SK-N-SH (cell line): ENCODE measurements at regions not wholly inside any gene's neighbourhood (a gene's known extent, or its start where the extent isn't known, plus 50 kb on each side); places are given as distances from the start of the nearest gene placed in this dataset.

Source experiments
- CTCF ChIA-PET: fragments of 300-600, 350-600 bp; formaldehyde crosslinking; extraction: SDS; loops from one replicate; lab custom pipeline; 2021; lab: Yijun Ruan, JAX
- POLR2A ChIA-PET: fragments of 350-600 bp; sonication (Branson Sonifier 250); formaldehyde crosslinking; extraction: SDS; loops from one replicate; lab custom pipeline; 2020; ENCODE audit warnings: antibody characterized with exemption, inconsistent platforms; lab: Yijun Ruan, JAX
- DNase-seq: peaks from one replicate; pipeline ENCODE4 v3.0.0; 2012
- H2AFZ ChIP-seq: fragments of 200-600 bp; sonication (generic); 2 replicates; pipeline ENCODE4 v1.8.1; 2016; ENCODE audit warnings: antibody characterized with exemption, mild to moderate bottlenecking, low read depth
- H3F3A ChIP-seq: fragments of 200-600 bp; sonication (generic); replicated peaks from 2 replicates; pipeline ENCODE3; 2016; ENCODE audit warnings: antibody characterized with exemption, mild to moderate bottlenecking; ENCODE audit not compliant: insufficient read depth
- H3K27ac ChIP-seq, 2 experiments: fragments of 200-500 bp in 1 of 2; fragments of 200-600 bp in 1 of 2; sonication (Bioruptor generic) in 1 of 2; sonication (generic), shearing (Covaris generic) in 1 of 2; 2 replicates each; pipeline versions ENCODE4 v1.5.1 to v1.6.1; 2014 to 2016; ENCODE audit warnings: low read depth in 2 of 2, inconsistent platforms in 1 of 2, low read length in 1 of 2, mild to moderate bottlenecking in 1 of 2, mixed read lengths in 1 of 2
- H3K27me3 ChIP-seq: fragments of 200-600 bp; sonication (generic), shearing (Covaris generic); 2 replicates; pipeline ENCODE4 v1.6.1; 2016; ENCODE audit warnings: mixed run types; ENCODE audit not compliant: insufficient read depth
- H3K36me3 ChIP-seq, 2 experiments: fragments of 200-500 bp in 1 of 2; fragments of 200-600 bp in 1 of 2; sonication (Bioruptor generic) in 1 of 2; sonication (generic) in 1 of 2; replicated peaks in 1 of 2; 2 replicates each; pipeline versions ENCODE3 to v1.5.1; 2014 to 2016; ENCODE audit warnings: low read length in 1 of 2, mild to moderate bottlenecking in 1 of 2; ENCODE audit not compliant: insufficient read depth in 2 of 2, control insufficient read depth in 1 of 2
- H3K4me1 ChIP-seq, 2 experiments: fragments of 200-500 bp in 1 of 2; fragments of 200-600 bp in 1 of 2; sonication (Bioruptor generic) in 1 of 2; sonication (generic), shearing (Covaris generic) in 1 of 2; 2 replicates each; pipeline versions ENCODE4 v1.5.1 to v1.6.1; 2014 to 2016; ENCODE audit warnings: low read depth in 1 of 2, low read length in 1 of 2, mixed run types in 1 of 2; ENCODE audit not compliant: insufficient read depth in 2 of 2, control insufficient read depth in 1 of 2
- H3K4me2 ChIP-seq: fragments of 200-600 bp; sonication (generic), shearing (Covaris generic); 2 replicates; pipeline ENCODE4 v1.6.1; 2017; ENCODE audit warnings: mixed run types
- H3K4me3 ChIP-seq, 2 experiments: fragments of 200-500 bp in 1 of 2; fragments of 200-600 bp in 1 of 2; sonication (Bioruptor generic) in 1 of 2; sonication (generic), shearing (Covaris generic) in 1 of 2; 2 replicates each; pipeline versions ENCODE4 v1.5.1 to v1.8.1; 2014 to 2016; ENCODE audit warnings: low read depth in 2 of 2, inconsistent platforms in 1 of 2, low read length in 1 of 2, mild to moderate bottlenecking in 1 of 2, mixed read lengths in 1 of 2, moderate library complexity in 1 of 2
- H3K79me2 ChIP-seq: fragments of 200-600 bp; sonication (generic); 2 replicates; pipeline ENCODE4 v1.8.1; 2017; ENCODE audit warnings: mild to moderate bottlenecking; ENCODE audit not compliant: insufficient read depth
- H3K9ac ChIP-seq: fragments of 200-600 bp; sonication (generic); 2 replicates; pipeline ENCODE4 v1.6.1; 2017; ENCODE audit warnings: mixed run types
- H3K9me2 ChIP-seq: fragments of 200-600 bp; sonication (generic); 2 replicates; pipeline ENCODE4 v1.6.1; 2017; ENCODE audit warnings: mixed run types
- H3K9me3 ChIP-seq: fragments of 200-600 bp; sonication (generic); 2 replicates; pipeline ENCODE4 v1.6.1; 2017; ENCODE audit warnings: mixed run types, mild to moderate bottlenecking, moderate library complexity
- H4K20me1 ChIP-seq: fragments of 200-600 bp; sonication (generic); 2 replicates; pipeline ENCODE4 v1.6.1; 2017; ENCODE audit warnings: mild to moderate bottlenecking, mixed run types; ENCODE audit not compliant: insufficient read depth
- CHD2 ChIP-seq: fragments of 150-350 bp; IDR thresholded peaks from 2 replicates; pipeline ENCODE4 v1.6.1; 2018; ENCODE audit warnings: low read length; ENCODE audit not compliant: partially characterized antibody
- CTCF ChIP-seq: fragments of 200-600 bp; sonication (generic); IDR thresholded peaks from 2 replicates; pipeline ENCODE4 v1.6.1; 2017; ENCODE audit warnings: antibody characterized with exemption, mild to moderate bottlenecking, moderate library complexity
- ELF1 ChIP-seq: IDR thresholded peaks from 2 replicates; pipeline ENCODE4 v1.4.0; 2012
- FOXJ3 ChIP-seq: sonication (generic); formaldehyde crosslinking; IDR thresholded peaks from 2 replicates; pipeline ENCODE4 v1.5.1; 2020; ENCODE audit warnings: mild to moderate bottlenecking, missing genetic modification reagents
- FOXM1 ChIP-seq: IDR thresholded peaks from 2 replicates; pipeline ENCODE4 v1.4.0; 2012; ENCODE audit warnings: low read depth, mild to moderate bottlenecking
- GABPA ChIP-seq: IDR thresholded peaks from 2 replicates; pipeline ENCODE4 v1.4.0; 2012; ENCODE audit warnings: low read depth, mild to moderate bottlenecking
- MEF2A ChIP-seq: IDR thresholded peaks from 2 replicates; pipeline ENCODE4 v1.4.0; 2012; ENCODE audit warnings: low read depth, borderline replicate concordance
- NFIC ChIP-seq: IDR thresholded peaks from 2 replicates; pipeline ENCODE4 v1.4.0; 2012; ENCODE audit warnings: borderline replicate concordance
- POLR2AphosphoS5 ChIP-seq: IDR thresholded peaks from 2 replicates; pipeline ENCODE4 v1.6.1; 2012; ENCODE audit warnings: low read depth, low read length
- RCOR1 ChIP-seq: fragments of 150-350 bp; IDR thresholded peaks from 2 replicates; pipeline ENCODE4 v1.6.1; 2017; ENCODE audit warnings: antibody characterized with exemption, low read length
- REST ChIP-seq: IDR thresholded peaks from 2 replicates; pipeline ENCODE4 v1.6.1; 2012; ENCODE audit warnings: mild to moderate bottlenecking, low read depth, low read length, moderate library complexity
- RFX5 ChIP-seq: IDR thresholded peaks from 2 replicates; pipeline ENCODE4 v1.6.1; 2012; ENCODE audit warnings: mild to moderate bottlenecking, improper control_type of control experiment, low read length
- RXRA ChIP-seq: IDR thresholded peaks from 2 replicates; pipeline ENCODE4 v1.4.0; 2012; ENCODE audit warnings: low read depth, mild to moderate bottlenecking, borderline replicate concordance
- SMC3 ChIP-seq: IDR thresholded peaks from 2 replicates; pipeline ENCODE4 v1.6.1; 2012; ENCODE audit warnings: low read depth, low read length, improper control_type of control experiment
- TAF1 ChIP-seq: IDR thresholded peaks from 2 replicates; pipeline ENCODE4 v1.6.1; 2012; ENCODE audit warnings: low read depth, mild to moderate bottlenecking, low read length, moderate library complexity, borderline replicate concordance
- TEAD4 ChIP-seq: IDR thresholded peaks from 2 replicates; pipeline ENCODE4 v1.4.0; 2012; ENCODE audit warnings: mild to moderate bottlenecking, borderline replicate concordance; ENCODE audit not compliant: insufficient read depth
- YY1 ChIP-seq: IDR thresholded peaks from 2 replicates; pipeline ENCODE4 v1.4.0; 2012; ENCODE audit warnings: low read depth, mild to moderate bottlenecking
- ZBTB33 ChIP-seq: IDR thresholded peaks from 2 replicates; pipeline ENCODE4 v1.4.0; 2012; ENCODE audit warnings: low read depth, borderline replicate concordance
- WGBS: methylation state at CpG from one replicate; pipeline ENCODE4 v1.1.6; 2017; ENCODE audit warnings: low lambda C conversion rate; 5-methylcytosine and 5-hydroxymethylcytosine counted together

GRCh38 chr14:80110721-80111120, 100.6 kb downstream of the DIO2 start:
- POLR2A ChIA-PET, result no interaction called here
- TF ChIP-seq ELF1, result no peak
- TF ChIP-seq CTCF, result no peak
- TF ChIP-seq POLR2AphosphoS5, result no peak
- TF ChIP-seq TAF1, result no peak
- TF ChIP-seq MEF2A, result no peak
- TF ChIP-seq REST, result no peak
- no peak for TF ChIP-seq RCOR1
- no peak for TF ChIP-seq CHD2
- no peak for TF ChIP-seq SMC3
- TF ChIP-seq, all 33 proteins: peak for 0

GRCh38 chr14:80109055-80109454, 102.2 kb downstream of the DIO2 start:
- H3K36me3 ChIP-seq, result no peaks in the 10 kb centered on the region
- no peaks in the 10 kb centered on the region for H3K27me3 ChIP-seq
- H3K9me3 ChIP-seq, result no peaks in the 10 kb centered on the region
- WGBS, result 100% methylated on average over 1 of the region's 1 CpG
- ChIA-PET POLR2A (no interaction called here), CTCF (no interaction called here)
- no peak overlapping the region for H3K9ac ChIP-seq
- no peak overlapping the region for H3K4me3 ChIP-seq
- H4K20me1 ChIP-seq, result no peaks in the 10 kb centered on the region
- H2AFZ ChIP-seq, result no peak overlapping the region
- H3K4me1 ChIP-seq, result no peaks in the 10 kb centered on the region
- H3K9me2 ChIP-seq, result no peaks in the 10 kb centered on the region
- no peaks in the 10 kb centered on the region for H3K79me2 ChIP-seq
- no peak overlapping the region for H3K27ac ChIP-seq
- TF ChIP-seq REST (no peak), MEF2A (no peak), TEAD4 (no peak), RFX5 (no peak), ZBTB33 (no peak), YY1 (no peak), NFIC (no peak), RXRA (no peak), FOXJ3 (CRISPR knock-in tag) (no peak), FOXM1 (no peak), CHD2 (no peak), GABPA (no peak)
- DNase-seq, result no peak
- no peaks in the 10 kb centered on the region for H3F3A ChIP-seq
- no peak overlapping the region for H3K4me2 ChIP-seq

More at GRCh38 chr14:80110721-80111120, 100.6 kb downstream of the DIO2 start:
- CTCF ChIA-PET, result no interaction called here
- Histone ChIP-seq H3K4me1 (no peaks in the 10 kb centered on the region), H3F3A (no peaks in the 10 kb centered on the region), H3K9me3 (no peaks in the 10 kb centered on the region), H3K4me3 (no peak overlapping the region), H3K9ac (no peak overlapping the region), H4K20me1 (no peaks in the 10 kb centered on the region), H3K79me2 (no peaks in the 10 kb centered on the region), H3K4me2 (no peak overlapping the region), H3K9me2 (no peaks in the 10 kb centered on the region), H2AFZ (no peak overlapping the region), H3K27me3 (no peaks in the 10 kb centered on the region), H3K36me3 (no peaks in the 10 kb centered on the region), H3K27ac (no peak overlapping the region)
- 8% methylated on average over 6 of the region's 6 CpGs for WGBS
- no peak for DNase-seq
